GM18498 (cell line): ENCODE measurements at regions not wholly inside any gene's neighbourhood (a gene's known extent, or its start where the extent isn't known, plus 50 kb on each side); places are given as distances from the start of the nearest gene placed in this dataset.

Source experiments
- ATAC-seq: cut with Tn5 transposase; IDR thresholded peaks from one replicate; pipeline ENCODE4 v1.9.1; 2021; ENCODE audit warnings: mild to moderate bottlenecking, moderate library complexity; ENCODE audit not compliant: unreplicated experiment

GRCh38 chr7:12882710-12883109 lies 195.3 kb downstream of the ARL4A start:
- ATAC-seq, result no peak

- no peak for ATAC-seq
Measured at GRCh38 chr7:12884033-12884432, 196.6 kb downstream of the ARL4A start.

GRCh38 chr7:12884856-12885440 lies 197.5 kb downstream of the ARL4A start:
- no peak for ATAC-seq

- ATAC-seq, result no peak
Measured at GRCh38 chr7:12888717-12889116, 201.3 kb downstream of the ARL4A start.

GRCh38 chr7:12889391-12889790 lies 202.0 kb downstream of the ARL4A start:
- no peak for ATAC-seq

GRCh38 chr7:12890586-12890985 lies 203.2 kb downstream of the ARL4A start:
- ATAC-seq, result no peak

GRCh38 chr7:12893292-12893691 lies 205.9 kb downstream of the ARL4A start:
- no peak for ATAC-seq

- ATAC-seq, result no peak
Measured at GRCh38 chr7:12895296-12895695, 207.9 kb downstream of the ARL4A start.

GRCh38 chr7:12896316-12896715 lies 208.9 kb downstream of the ARL4A start:
- ATAC-seq, result no peak

- ATAC-seq, result no peak
Measured at GRCh38 chr7:12898004-12898403, 210.6 kb downstream of the ARL4A start.

- no peak for ATAC-seq
Measured at GRCh38 chr7:12898620-12899019, 211.2 kb downstream of the ARL4A start.

- ATAC-seq, result no peak
Measured at GRCh38 chr7:12905671-12906070, 218.2 kb downstream of the ARL4A start.

- ATAC-seq, result no peak
Measured at GRCh38 chr7:12907774-12908173, 220.3 kb downstream of the ARL4A start.

- ATAC-seq, result no peak
Measured at GRCh38 chr7:12909483-12909882, 222.1 kb downstream of the ARL4A start.

- no peak for ATAC-seq
Measured at GRCh38 chr7:12911053-12911452, 223.6 kb downstream of the ARL4A start.

GRCh38 chr7:12913002-12913401 lies 225.6 kb downstream of the ARL4A start:
- no peak for ATAC-seq

GRCh38 chr7:12917801-12918200 lies 230.4 kb downstream of the ARL4A start:
- no peak for ATAC-seq

- ATAC-seq, result no peak
Measured at GRCh38 chr7:12921751-12922345, 234.4 kb downstream of the ARL4A start.

GRCh38 chr7:12923971-12924370 lies 236.5 kb downstream of the ARL4A start:
- ATAC-seq, result no peak

GRCh38 chr7:12926206-12926605 lies 238.8 kb downstream of the ARL4A start:
- no peak for ATAC-seq

- no peak for ATAC-seq
Measured at GRCh38 chr7:12927635-12928434, 240.4 kb downstream of the ARL4A start.

GRCh38 chr7:12929476-12930140 lies 242.2 kb downstream of the ARL4A start:
- ATAC-seq, result no peak
